ENCODE measurements at regions not wholly inside any gene's neighbourhood (a gene's known extent, or its start where the extent isn't known, plus 50 kb on each side); places are given as distances from the start of the nearest gene placed in this dataset.

- Histone ChIP-seq H3K9me2 (ENCODE audit: insufficient read depth) (no peaks in the 10 kb centered on the region; the same call in 1 of the 2 replicates), H3K36me3 (ENCODE audit: insufficient read depth) (no peaks in the 10 kb centered on the region), H3F3A (replicated peaks; ENCODE audit: low read depth) (no peaks in the 10 kb centered on the region), H3K4me1 (ENCODE audit: insufficient read depth) (no peaks in the 10 kb centered on the region), H3K27me3 (ENCODE audit: insufficient read depth) (no peaks in the 10 kb centered on the region), H3K4me3 (no peak overlapping the region), H3K27ac (ENCODE audit: low read depth) (no peak overlapping the region), H3K79me2 (replicated peaks; ENCODE audit: insufficient read depth) (no peaks in the 10 kb centered on the region), H2AFZ (no peak overlapping the region), H3K4me2 (no peak overlapping the region), H4K20me1 (replicated peaks; ENCODE audit: insufficient read depth) (no peaks in the 10 kb centered on the region)
- no peaks in the 10 kb centered on the region for H3K36me3 Mint-ChIP-seq (ENCODE audit: low read depth)
- H3K9me3 Mint-ChIP-seq: no peaks in the 10 kb centered on the region
- no peak for ATAC-seq
- TF ChIP-seq EZH2 (IDR thresholded peaks at IDR 0.05; ENCODE audit: low read depth, unreplicated experiment) (no peak), ZNF331 (CRISPR knock-in tag; IDR thresholded peaks at IDR 0.05; ENCODE audit: low read depth) (no peak), ZNF114 (CRISPR knock-in tag; IDR thresholded peaks at IDR 0.05) (no peak), POLR2AphosphoS5 (IDR thresholded peaks at IDR 0.05; ENCODE audit: low read depth) (no peak), NANOG (IDR thresholded peaks at IDR 0.05; ENCODE audit: borderline replicate concordance) (no peak), REST (IDR thresholded peaks at IDR 0.05; ENCODE audit: unreplicated experiment) (no peak), STAT1 (IDR thresholded peaks at IDR 0.05; ENCODE audit: unreplicated experiment) (no peak), CREB1 (CRISPR knock-in tag; IDR thresholded peaks at IDR 0.05; ENCODE audit: low read depth) (no peak), JUNB (IDR thresholded peaks at IDR 0.05; ENCODE audit: unreplicated experiment) (no peak), EZH2phosphoT487 (IDR thresholded peaks at IDR 0.05; ENCODE audit: unreplicated experiment) (no peak), ETS1 (IDR thresholded peaks at IDR 0.05) (no peak)
- TF ChIP-seq, protein P1, sequence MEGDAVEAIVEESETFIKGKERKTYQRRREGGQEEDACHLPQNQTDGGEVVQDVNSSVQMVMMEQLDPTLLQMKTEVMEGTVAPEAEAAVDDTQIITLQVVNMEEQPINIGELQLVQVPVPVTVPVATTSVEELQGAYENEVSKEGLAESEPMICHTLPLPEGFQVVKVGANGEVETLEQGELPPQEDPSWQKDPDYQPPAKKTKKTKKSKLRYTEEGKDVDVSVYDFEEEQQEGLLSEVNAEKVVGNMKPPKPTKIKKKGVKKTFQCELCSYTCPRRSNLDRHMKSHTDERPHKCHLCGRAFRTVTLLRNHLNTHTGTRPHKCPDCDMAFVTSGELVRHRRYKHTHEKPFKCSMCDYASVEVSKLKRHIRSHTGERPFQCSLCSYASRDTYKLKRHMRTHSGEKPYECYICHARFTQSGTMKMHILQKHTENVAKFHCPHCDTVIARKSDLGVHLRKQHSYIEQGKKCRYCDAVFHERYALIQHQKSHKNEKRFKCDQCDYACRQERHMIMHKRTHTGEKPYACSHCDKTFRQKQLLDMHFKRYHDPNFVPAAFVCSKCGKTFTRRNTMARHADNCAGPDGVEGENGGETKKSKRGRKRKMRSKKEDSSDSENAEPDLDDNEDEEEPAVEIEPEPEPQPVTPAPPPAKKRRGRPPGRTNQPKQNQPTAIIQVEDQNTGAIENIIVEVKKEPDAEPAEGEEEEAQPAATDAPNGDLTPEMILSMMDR (conservative IDR thresholded peaks at IDR 0.05; ENCODE audit: low read depth in 2 of 2): no peak
- TF ChIP-seq, protein P2, sequence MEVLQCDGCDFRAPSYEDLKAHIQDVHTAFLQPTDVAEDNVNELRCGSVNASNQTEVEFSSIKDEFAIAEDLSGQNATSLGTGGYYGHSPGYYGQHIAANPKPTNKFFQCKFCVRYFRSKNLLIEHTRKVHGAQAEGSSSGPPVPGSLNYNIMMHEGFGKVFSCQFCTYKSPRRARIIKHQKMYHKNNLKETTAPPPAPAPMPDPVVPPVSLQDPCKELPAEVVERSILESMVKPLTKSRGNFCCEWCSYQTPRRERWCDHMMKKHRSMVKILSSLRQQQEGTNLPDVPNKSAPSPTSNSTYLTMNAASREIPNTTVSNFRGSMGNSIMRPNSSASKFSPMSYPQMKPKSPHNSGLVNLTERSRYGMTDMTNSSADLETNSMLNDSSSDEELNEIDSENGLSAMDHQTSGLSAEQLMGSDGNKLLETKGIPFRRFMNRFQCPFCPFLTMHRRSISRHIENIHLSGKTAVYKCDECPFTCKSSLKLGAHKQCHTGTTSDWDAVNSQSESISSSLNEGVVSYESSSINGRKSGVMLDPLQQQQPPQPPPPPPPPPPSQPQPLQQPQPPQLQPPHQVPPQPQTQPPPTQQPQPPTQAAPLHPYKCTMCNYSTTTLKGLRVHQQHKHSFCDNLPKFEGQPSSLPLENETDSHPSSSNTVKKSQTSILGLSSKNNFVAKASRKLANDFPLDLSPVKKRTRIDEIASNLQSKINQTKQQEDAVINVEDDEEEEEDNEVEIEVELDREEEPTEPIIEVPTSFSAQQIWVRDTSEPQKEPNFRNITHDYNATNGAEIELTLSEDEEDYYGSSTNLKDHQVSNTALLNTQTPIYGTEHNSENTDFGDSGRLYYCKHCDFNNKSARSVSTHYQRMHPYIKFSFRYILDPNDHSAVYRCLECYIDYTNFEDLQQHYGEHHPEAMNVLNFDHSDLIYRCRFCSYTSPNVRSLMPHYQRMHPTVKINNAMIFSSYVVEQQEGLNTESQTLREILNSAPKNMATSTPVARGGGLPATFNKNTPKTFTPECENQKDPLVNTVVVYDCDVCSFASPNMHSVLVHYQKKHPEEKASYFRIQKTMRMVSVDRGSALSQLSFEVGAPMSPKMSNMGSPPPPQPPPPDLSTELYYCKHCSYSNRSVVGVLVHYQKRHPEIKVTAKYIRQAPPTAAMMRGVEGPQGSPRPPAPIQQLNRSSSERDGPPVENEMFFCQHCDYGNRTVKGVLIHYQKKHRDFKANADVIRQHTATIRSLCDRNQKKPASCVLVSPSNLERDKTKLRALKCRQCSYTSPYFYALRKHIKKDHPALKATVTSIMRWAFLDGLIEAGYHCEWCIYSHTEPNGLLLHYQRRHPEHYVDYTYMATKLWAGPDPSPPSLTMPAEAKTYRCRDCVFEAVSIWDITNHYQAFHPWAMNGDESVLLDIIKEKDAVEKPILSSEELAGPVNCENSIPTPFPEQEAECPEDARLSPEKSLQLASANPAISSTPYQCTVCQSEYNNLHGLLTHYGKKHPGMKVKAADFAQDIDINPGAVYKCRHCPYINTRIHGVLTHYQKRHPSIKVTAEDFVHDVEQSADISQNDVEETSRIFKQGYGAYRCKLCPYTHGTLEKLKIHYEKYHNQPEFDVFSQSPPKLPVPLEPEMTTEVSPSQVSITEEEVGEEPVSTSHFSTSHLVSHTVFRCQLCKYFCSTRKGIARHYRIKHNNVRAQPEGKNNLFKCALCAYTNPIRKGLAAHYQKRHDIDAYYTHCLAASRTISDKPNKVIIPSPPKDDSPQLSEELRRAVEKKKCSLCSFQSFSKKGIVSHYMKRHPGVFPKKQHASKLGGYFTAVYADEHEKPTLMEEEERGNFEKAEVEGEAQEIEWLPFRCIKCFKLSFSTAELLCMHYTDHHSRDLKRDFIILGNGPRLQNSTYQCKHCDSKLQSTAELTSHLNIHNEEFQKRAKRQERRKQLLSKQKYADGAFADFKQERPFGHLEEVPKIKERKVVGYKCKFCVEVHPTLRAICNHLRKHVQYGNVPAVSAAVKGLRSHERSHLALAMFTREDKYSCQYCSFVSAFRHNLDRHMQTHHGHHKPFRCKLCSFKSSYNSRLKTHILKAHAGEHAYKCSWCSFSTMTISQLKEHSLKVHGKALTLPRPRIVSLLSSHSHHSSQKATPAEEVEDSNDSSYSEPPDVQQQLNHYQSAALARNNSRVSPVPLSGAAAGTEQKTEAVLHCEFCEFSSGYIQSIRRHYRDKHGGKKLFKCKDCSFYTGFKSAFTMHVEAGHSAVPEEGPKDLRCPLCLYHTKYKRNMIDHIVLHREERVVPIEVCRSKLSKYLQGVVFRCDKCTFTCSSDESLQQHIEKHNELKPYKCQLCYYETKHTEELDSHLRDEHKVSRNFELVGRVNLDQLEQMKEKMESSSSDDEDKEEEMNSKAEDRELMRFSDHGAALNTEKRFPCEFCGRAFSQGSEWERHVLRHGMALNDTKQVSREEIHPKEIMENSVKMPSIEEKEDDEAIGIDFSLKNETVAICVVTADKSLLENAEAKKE (CRISPR knock-in tag; IDR thresholded peaks at IDR 0.05): no peak
- H3K4me3 Mint-ChIP-seq: no peak overlapping the region
- H3K27me3 Mint-ChIP-seq (ENCODE audit: insufficient read depth, low read depth, poor library complexity): no peaks in the 10 kb centered on the region
- H3K27ac Mint-ChIP-seq: no peak overlapping the region
- no peaks in the 10 kb centered on the region for H3K4me1 Mint-ChIP-seq
- DNase-seq (ENCODE audit: low spot score): no peak
Observed at GRCh38 chr3:156772588-156773206, 53.5 kb upstream of the LEKR1 start.

All from GM23338 (cell line).